Muscle of back (tissue), 3 donors: ENCODE measurements at regions not wholly inside any gene's neighbourhood (a gene's known extent, or its start where the extent isn't known, plus 50 kb on each side); places are given as distances from the start of the nearest gene placed in this dataset.
"Not testable (repeated sequence)": the region's sequence is repeated elsewhere in the genome, so short reads cannot be mapped to it uniquely, and the experiment has no call there.

Experiments used
- DNase-seq, 3 donors: peaks; one replicate each; pipeline versions ENCODE4 v3.0.0 to v3.0.0-alpha.2; 2013

DNA sequence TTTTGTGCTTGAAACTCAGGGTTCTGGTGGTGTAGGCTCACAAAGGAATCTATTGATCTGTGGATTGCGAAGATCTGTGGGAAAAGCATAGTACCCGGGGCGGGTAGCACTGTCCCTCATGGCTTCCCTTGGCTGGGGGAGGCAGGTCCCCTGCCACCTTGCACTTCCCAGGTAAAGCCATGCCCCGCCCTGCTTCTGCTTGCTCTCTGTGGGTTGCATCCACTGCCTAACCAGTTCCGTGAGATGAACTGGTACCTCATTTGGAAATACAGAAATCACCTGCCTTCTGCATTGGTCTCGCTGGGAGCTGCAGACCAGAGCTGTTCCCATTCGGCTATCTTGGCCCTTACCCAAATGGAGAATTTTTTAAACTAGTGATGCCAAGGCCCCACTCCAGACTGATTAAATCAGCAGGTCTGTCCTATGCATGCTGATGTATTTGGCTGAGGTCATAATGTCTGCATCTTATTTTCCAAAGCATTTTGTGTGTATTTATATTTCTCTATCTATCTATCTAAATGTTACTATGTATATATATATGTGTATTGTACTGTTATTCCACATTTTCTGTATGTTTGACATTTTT, 65.5 kb upstream of the SLC7A14 start:
- DNase-seq: no peak

DNA sequence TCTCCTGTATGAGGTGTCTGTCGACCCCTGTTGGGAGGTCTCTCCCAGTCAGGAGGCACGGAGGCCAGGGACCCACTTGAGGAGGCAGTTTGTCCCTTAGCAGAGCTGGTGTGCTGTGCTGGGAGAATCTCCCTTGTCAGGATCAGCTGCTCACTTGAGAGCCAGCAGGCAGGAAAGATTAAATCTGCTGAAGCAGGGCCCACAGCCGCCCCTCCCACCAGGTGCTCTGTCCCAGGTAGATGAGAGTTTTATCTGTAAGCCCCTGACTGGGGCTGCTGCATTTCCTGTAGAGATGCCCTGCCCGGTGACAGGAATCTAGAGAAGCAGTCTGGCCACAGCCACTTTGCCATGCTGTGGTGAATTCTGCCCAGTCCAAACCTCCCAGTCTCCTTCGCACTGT, 64.7 kb upstream of the SLC7A14 start:
- DNase-seq: not testable (repeated sequence)

DNA sequence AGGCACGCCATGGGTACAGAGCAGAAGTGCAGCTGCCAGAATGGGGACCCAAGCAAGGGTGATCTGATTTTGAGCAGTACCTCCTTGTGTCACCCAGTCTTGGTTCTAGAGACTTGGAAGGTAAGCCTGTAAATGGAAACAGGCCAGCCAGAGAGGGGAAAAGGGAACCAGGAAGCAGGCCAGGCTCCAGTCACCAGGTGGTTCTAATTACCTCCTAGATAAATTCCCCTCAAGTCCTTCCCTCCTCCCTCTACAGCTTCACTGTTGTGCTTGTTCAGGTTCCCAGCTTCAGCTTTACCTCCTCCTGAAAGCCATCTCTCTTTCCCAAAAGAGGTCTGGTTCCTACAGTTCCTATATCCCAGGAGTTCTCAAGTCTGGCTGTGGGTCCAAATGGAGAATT, 58.8 kb upstream of the SLC7A14 start:
- peak in 1 of 3 donors; percentile 5 for DNase-seq

DNA sequence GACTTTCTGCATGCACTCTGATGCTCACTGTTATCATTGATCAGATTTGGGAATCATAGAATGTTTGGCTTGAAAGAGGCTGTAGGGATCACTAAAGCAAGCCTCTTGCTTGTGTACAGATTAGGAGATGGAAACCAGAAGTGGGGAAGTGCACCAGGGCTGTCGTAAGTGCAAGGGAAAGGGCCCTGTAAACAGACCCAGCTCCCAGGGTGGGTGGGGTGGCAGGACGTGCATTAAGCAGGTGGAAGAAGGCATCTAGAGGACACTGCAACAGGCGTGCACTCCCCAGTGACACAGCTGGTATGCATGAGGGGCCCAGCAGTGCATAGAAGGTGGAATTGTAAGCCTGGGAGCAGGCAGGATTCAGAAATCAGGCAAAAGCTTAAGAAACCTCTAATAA, 58.0 kb upstream of the SLC7A14 start:
- DNase-seq: no peak

DNA sequence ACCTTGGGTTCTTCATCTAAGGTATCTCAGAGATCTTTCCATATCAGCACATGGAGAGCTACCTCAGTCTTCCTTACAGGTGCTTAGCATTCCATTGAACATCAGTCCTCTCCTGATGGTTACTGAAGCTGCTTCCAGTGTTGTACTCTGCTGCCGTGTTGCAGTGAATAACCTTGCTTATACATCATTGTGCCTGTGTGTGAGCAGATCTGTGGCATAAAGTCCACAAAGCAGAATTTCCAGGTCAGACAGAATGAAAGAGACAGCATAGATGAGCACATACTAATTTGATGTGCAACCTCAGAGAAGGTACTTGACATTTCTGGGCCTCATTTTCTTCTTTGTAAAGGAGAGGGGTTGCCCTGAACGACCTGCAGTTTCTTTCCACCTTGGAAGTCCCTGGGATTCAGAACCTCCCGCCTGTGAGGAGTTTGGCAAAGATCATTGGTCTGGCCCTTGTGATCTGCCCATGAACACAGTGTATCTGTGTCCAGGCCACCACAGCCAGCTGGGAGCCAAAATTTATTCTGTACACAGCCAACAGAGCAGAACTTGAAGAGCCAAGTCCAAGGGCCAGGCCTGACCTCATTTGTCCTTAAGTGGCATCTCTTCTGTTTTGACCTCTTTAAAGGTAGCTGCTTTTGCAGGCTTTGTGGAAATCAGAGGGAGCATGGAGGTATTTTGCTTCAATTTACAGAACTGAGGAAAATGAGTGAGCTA, 57.2 kb upstream of the SLC7A14 start:
- DNase-seq: no peak

DNA sequence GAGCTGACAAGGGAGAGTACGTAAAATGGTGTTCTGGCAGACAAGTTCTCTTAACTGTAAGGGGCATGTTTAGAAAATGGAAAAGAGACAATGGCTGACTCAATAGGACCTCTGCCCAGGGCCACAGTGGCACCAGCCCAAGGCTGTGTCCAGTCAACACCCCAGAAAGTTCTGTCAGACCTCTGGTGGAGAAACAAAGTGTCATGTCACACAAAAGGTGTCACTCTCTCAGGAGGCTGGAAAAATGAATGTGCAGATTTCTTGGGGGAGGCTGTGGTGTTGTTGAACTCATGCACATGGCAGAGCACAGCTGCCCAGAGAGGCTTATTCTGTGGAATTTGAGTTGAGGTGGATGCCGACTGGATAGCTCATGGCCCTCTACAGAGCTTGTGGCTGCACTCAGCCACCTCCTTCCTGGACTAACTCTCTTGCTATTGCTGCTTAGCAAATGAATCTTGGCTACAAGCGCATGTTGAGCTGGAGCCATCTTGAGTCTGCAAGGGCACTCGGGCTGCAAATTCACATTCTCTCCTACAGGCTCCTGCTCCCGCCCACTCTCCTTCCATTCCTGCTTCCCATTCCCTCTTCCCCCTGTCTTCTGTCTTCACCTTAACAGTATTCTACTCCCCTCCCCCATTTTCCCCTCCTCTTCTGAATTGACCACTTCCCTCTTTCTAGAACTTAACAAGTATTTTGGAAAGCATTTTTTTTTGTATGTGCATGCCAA, 55.8 kb upstream of the SLC7A14 start:
- no peak for DNase-seq

DNA sequence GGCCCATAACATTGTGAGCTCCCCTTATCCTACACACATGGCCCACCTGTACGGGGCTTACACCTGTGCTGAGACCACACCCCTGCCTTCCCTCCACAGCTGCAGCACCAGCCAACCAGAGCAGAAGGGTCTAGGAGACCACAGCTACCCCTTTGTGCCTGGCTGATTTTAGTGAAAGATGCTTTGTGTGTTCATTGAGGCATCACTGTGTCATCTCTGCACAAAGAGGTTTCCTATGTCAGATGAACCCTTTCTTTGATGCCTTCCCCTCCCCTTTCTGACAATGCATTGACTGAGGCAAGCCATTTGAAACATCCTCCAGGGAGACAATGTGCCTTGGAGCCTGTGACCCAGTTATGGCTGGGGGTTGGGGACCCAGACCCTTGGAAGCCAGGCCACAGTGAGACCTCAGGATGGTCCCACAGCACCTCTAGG, 54.9 kb upstream of the SLC7A14 start:
- DNase-seq: no peak

DNA sequence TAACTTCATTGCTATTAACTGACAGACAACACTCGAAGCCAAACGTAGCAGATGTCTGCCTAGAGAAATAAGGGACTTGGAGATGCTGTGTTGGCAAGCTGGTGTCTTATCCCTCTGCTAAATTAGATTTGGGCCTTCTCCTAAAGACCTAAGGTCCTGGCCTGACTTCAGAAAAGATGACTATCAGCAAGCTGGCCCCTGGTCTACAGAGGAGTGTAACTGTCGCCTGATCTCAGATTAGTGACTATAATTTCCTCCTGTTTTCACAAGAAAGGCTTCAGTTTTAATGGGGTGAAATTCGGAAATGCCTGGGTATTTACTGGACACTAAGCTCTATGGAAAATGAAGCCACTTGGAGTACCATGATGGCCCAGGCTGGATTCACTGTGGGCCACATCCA, 53.1 kb upstream of the SLC7A14 start:
- DNase-seq: no peak

DNA sequence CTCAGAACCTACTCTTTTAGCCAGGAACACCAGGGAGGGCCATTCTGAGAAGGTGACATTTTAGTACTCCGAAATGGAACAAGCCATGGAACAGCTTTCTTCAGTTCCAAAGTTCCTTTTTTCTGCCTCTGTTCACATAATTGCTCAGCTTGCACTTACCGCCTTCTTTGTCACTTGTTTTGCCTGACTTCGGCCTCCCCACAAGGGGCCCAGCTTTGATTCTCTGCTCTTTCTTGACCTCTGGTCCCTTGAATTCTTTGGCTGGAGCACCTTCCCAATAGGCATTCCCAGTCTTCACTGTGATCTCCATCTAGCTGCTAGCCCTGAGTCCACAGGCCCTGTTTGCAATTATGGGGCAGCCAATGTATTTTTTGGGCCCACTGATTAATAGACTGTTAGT, 51.4 kb upstream of the SLC7A14 start:
- no peak for DNase-seq

DNA sequence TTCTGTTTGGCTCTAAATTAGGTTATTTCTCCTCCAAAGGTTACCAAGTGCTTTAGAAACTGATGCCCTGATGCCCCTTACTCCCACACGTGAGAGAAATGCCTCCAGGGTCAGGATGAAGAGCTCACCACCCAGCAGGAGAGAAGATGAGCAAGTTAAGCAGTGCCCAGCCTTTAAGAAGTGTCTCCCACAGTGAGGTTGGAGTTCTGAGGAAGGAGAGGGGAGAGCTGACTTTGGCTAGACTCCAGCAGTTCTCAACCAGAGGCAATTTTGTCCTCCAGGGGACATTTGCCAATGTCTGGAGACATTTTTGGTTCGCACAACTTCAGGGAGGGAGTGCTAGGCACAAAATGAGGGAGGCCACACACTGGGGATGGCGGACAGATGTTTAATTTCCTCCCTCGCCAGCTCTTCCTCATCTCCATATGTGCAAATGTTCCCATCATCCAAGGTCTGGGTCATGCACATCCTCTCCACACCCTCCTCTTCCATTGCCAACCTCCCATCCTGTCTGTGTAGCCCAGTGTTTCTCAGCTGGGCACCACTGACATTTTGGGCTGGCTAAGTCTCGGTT, 50.6 kb upstream of the SLC7A14 start:
- no peak for DNase-seq
